DND-41 (cell line): ENCODE measurements at regions not wholly inside any gene's neighbourhood (a gene's known extent, or its start where the extent isn't known, plus 50 kb on each side); places are given as distances from the start of the nearest gene placed in this dataset.

Experiments used
- EZH2 ChIP-seq: IDR thresholded peaks from 3 replicates; pipeline ENCODE4 v1.6.1; 2012; ENCODE audit warnings: borderline replicate concordance, low read depth, mild to moderate bottlenecking, moderate library complexity, low read length, inconsistent platforms; ENCODE audit not compliant: severe bottlenecking
- TF ChIP-seq, protein P1 (sequence below): IDR thresholded peaks from 2 replicates; pipeline ENCODE4 v1.5.1; 2012; ENCODE audit warnings: borderline replicate concordance, low read length, moderate library complexity, mild to moderate bottlenecking; ENCODE audit not compliant: poor library complexity, severe bottlenecking; ENCODE audit errors: extremely low read depth

DNA sequence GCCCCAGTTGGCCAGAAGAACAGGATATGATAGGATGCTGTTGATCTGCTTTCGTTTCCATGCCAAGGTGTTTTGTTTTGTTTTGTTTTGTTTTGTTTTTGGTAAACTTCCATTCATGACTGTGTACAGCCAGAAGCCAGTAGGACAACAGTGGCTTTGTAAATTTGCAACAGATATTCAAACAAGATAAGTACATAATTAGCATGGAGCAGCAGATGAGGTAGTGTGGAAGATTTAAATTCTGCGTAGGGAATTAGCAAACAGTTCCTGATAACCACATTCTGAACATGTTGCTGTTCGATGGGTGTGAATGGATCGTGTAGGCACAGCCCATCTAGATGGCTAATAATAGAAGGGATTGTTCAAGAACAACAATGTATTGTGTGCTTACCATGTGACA lies 1080.1 kb upstream of the RBFOX1 start:
- TF ChIP-seq, protein P1, sequence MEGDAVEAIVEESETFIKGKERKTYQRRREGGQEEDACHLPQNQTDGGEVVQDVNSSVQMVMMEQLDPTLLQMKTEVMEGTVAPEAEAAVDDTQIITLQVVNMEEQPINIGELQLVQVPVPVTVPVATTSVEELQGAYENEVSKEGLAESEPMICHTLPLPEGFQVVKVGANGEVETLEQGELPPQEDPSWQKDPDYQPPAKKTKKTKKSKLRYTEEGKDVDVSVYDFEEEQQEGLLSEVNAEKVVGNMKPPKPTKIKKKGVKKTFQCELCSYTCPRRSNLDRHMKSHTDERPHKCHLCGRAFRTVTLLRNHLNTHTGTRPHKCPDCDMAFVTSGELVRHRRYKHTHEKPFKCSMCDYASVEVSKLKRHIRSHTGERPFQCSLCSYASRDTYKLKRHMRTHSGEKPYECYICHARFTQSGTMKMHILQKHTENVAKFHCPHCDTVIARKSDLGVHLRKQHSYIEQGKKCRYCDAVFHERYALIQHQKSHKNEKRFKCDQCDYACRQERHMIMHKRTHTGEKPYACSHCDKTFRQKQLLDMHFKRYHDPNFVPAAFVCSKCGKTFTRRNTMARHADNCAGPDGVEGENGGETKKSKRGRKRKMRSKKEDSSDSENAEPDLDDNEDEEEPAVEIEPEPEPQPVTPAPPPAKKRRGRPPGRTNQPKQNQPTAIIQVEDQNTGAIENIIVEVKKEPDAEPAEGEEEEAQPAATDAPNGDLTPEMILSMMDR: no peak
- no peak for TF ChIP-seq EZH2
